Mucosa of stomach (tissue), 1 donor: ENCODE measurements at regions not wholly inside any gene's neighbourhood (a gene's known extent, or its start where the extent isn't known, plus 50 kb on each side); places are given as distances from the start of the nearest gene placed in this dataset.

ENCODE experiments used
- H3K27me3 ChIP-seq: one replicate; pipeline ENCODE4 v1.7.0; 2013; ENCODE audit warnings: mild to moderate bottlenecking, low read length; ENCODE audit not compliant: control insufficient read depth, insufficient read depth
- H3K36me3 ChIP-seq: one replicate; pipeline ENCODE4 v1.7.0; 2013; ENCODE audit warnings: low read length; ENCODE audit not compliant: control insufficient read depth, insufficient read depth
- H3K4me1 ChIP-seq: one replicate; pipeline ENCODE4 v1.7.0; 2013; ENCODE audit warnings: mild to moderate bottlenecking, low read length; ENCODE audit not compliant: control insufficient read depth, insufficient read depth
- H3K4me3 ChIP-seq: one replicate; pipeline ENCODE4 v1.7.0; 2013; ENCODE audit warnings: low read length
- H3K9ac ChIP-seq: one replicate; pipeline ENCODE4 v1.7.0; 2013; ENCODE audit warnings: mild to moderate bottlenecking, low read length, moderate library complexity
- H3K9me3 ChIP-seq: one replicate; pipeline ENCODE4 v1.7.0; 2013; ENCODE audit warnings: mild to moderate bottlenecking, low read length, moderate library complexity; ENCODE audit not compliant: control insufficient read depth
- donor health status: Pancreatic carcinoma.

DNA sequence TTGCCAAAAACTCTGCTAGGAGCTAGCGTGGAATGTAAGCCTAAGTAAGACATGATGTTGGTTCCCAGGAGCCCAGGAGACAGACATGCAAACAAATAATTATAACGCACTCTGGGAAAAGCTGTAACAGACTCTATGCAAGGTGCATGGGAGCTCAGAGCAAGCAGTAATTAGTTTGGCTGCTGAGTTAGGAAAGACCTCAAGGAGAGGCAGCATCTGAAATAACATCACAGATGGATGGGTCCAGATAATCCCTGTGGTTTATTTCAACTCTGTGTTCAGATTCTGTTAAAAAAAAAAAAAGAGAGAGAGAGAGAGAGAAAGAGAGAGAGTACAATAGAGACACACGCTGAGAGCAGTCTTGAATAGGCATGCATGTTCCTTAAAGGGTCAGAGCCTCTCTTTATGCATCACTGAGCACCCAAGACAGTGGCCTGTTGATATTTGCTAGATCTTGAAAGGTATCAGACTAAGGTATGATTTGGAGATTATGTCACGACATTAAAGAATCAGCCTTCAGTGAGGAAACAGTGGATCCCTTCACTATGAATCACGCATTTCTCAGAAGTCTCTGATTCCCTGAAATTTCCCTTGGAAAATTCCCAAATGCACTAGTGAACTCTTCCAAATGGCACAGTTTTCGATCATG, 124.4 kb upstream of the LIPC start:
- Histone ChIP-seq H3K4me1 (no peaks in the 10 kb centered on the region), H3K27me3 (no peaks in the 10 kb centered on the region), H3K4me3 (no peak overlapping the region), H3K9ac (no peak overlapping the region), H3K36me3 (no peaks in the 10 kb centered on the region), H3K9me3 (no peaks in the 10 kb centered on the region)

- Histone ChIP-seq H3K4me3 (no peak overlapping the region), H3K9ac (no peak overlapping the region), H3K27me3 (no peaks in the 10 kb centered on the region), H3K36me3 (no peaks in the 10 kb centered on the region), H3K9me3 (no peaks in the 10 kb centered on the region), H3K4me1 (no peaks in the 10 kb centered on the region)
Observed at GRCh38 chr15:58308742-58309355, 122.9 kb upstream of the LIPC start.

GRCh38 chr15:58309963-58310928, 121.5 kb upstream of the LIPC start:
- Histone ChIP-seq H3K27me3 (no peaks in the 10 kb centered on the region), H3K9ac (no peak overlapping the region), H3K4me3 (no peak overlapping the region), H3K4me1 (no peaks in the 10 kb centered on the region), H3K9me3 (no peaks in the 10 kb centered on the region), H3K36me3 (no peaks in the 10 kb centered on the region)

DNA sequence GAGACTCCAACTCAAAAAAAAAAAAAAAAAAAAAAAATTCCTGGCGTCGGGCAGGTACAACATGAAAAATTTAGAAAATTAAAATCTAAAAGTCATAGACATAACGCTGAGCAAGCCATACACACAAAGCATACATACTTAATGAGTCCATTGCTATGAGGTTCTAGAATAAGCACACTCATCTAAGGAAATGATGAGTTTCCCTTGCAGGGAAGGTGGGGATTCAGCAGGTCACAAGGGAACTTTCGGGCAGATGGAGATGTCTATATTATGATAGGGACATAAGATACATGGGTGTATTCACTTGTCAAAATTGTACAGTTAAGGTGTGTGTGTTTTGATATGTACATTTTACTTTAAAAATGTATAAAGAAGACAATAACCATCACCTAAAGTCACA, 120.2 kb upstream of the LIPC start:
- Histone ChIP-seq H3K4me3 (no peak overlapping the region), H3K9ac (no peak overlapping the region), H3K27me3 (no peaks in the 10 kb centered on the region), H3K36me3 (no peaks in the 10 kb centered on the region), H3K4me1 (no peaks in the 10 kb centered on the region), H3K9me3 (no peaks in the 10 kb centered on the region)

DNA sequence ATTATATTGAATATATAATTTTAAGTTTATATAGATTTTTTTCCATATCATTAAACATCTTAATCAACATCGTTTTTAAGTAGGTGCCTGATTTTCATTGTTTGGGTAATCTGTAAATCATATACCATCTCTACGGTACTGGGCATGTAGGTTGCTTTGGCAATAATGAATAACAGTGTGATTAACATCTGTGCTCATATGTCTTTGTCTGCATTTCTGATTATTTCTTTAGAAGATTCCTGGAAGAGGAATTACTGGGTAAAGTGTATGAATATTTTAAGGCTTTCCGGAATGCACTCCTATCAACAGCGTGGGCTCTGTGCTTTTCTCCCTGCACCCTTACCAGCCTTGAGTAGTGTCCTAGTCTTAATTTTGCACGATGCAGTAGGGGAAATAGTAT, 119.8 kb upstream of the LIPC start:
- H3K4me1 ChIP-seq, result no peaks in the 10 kb centered on the region
- no peaks in the 10 kb centered on the region for H3K27me3 ChIP-seq
- no peak overlapping the region for H3K4me3 ChIP-seq
- no peaks in the 10 kb centered on the region for H3K9me3 ChIP-seq
- no peaks in the 10 kb centered on the region for H3K36me3 ChIP-seq
- no peak overlapping the region for H3K9ac ChIP-seq

DNA sequence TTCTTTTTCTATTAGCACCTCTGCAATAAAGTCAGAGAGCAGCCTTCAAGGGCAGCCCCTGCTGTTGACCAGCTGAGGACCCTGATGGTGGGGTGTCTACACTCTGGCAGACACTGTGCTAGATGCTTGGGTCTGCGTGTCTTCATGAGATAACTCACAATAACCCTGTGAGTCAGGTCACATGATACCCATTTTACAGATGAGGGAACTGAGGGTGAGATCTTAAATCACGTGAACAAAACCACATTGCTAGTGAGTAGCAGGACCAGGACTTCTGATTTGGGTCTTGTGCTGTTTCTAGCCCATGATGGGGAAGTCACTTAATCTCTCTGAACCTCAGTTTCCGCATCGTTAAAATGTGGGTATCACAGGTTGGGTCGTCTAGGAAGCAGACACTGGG, 118.5 kb upstream of the LIPC start:
- H3K9ac ChIP-seq, result no peak overlapping the region
- no peaks in the 10 kb centered on the region for H3K4me1 ChIP-seq
- H3K27me3 ChIP-seq, result no peaks in the 10 kb centered on the region
- no peaks in the 10 kb centered on the region for H3K36me3 ChIP-seq
- H3K4me3 ChIP-seq, result no peak overlapping the region
- no peaks in the 10 kb centered on the region for H3K9me3 ChIP-seq

- Histone ChIP-seq H3K27me3 (no peaks in the 10 kb centered on the region), H3K4me1 (no peaks in the 10 kb centered on the region), H3K9ac (no peak overlapping the region), H3K4me3 (no peak overlapping the region), H3K9me3 (no peaks in the 10 kb centered on the region), H3K36me3 (no peaks in the 10 kb centered on the region)
Observed at GRCh38 chr15:58313810-58314592, 117.8 kb upstream of the LIPC start.

DNA sequence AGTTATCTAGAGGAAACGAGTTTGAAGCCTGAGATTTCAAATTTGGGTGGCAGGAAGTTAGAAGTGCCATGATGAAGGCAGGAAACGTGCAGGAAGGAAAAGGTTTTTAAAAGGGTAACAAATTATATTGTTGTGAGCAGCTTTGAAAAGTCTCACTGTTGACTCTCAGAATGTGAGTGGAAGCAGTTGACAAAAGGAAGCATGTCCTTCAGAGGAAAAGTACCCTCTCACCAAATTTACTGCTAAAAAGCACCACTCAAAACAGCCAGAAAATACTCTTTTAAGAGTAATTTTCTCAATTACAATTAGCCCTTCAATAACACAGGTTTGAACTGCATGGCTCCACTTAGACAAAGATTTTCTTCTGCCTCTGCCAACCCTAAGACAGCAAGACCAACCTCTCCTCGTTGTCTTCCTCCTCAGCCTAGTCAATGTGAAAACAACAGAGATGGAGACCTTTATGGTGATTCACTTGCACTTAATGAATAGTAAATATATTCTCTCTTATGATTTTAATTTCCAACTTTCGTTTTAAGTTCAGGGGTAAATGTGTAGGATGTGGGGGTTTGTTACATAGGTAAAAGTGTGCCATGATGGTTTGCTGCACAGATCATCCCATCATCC, 117.1 kb upstream of the LIPC start:
- H3K27me3 ChIP-seq, result no peaks in the 10 kb centered on the region
- H3K36me3 ChIP-seq, result no peaks in the 10 kb centered on the region
- no peak overlapping the region for H3K9ac ChIP-seq
- H3K4me3 ChIP-seq, result no peak overlapping the region
- H3K4me1 ChIP-seq, result no peaks in the 10 kb centered on the region
- no peaks in the 10 kb centered on the region for H3K9me3 ChIP-seq

GRCh38 chr15:58318517-58318916, 113.3 kb upstream of the LIPC start:
- Histone ChIP-seq H3K9me3 (no peaks in the 10 kb centered on the region), H3K4me3 (no peak overlapping the region), H3K4me1 (no peaks in the 10 kb centered on the region), H3K27me3 (no peaks in the 10 kb centered on the region), H3K9ac (no peak overlapping the region), H3K36me3 (no peaks in the 10 kb centered on the region)

DNA sequence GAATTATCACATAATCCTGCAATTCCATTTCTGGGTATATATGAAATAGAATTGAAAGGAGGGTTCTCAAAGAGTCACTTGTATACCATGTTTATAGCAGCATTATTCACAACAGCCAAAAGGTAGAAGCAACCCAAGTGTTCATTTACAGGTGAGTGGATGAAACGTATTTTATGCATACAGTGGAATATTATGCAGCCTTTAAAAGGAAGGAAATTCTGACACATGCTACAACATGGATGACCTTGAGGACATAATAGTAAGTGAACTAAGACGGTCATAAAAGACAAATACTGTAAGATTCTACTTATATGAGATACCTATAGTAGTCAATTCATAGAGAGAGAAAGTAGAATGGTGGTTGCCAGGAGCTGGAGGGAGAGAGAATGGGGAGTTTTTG, 110.8 kb upstream of the LIPC start:
- no peaks in the 10 kb centered on the region for H3K4me1 ChIP-seq
- H3K36me3 ChIP-seq, result no peaks in the 10 kb centered on the region
- H3K9me3 ChIP-seq, result no peaks in the 10 kb centered on the region
- H3K9ac ChIP-seq, result no peak overlapping the region
- no peaks in the 10 kb centered on the region for H3K27me3 ChIP-seq
- H3K4me3 ChIP-seq, result no peak overlapping the region

- no peaks in the 10 kb centered on the region for H3K9me3 ChIP-seq
- no peak overlapping the region for H3K4me3 ChIP-seq
- no peak overlapping the region for H3K9ac ChIP-seq
- no peaks in the 10 kb centered on the region for H3K27me3 ChIP-seq
- no peaks in the 10 kb centered on the region for H3K4me1 ChIP-seq
- no peaks in the 10 kb centered on the region for H3K36me3 ChIP-seq
Observed at GRCh38 chr15:58322253-58322652, 109.5 kb upstream of the LIPC start.
